ENCODE measurements at regions not wholly inside any gene's neighbourhood (a gene's known extent, or its start where the extent isn't known, plus 50 kb on each side); places are given as distances from the start of the nearest gene placed in this dataset.

- TF ChIP-seq FOXP4 (CRISPR knock-in tag; IDR thresholded peaks at IDR 0.05) (no peak), TEAD4 (CRISPR knock-in tag; IDR thresholded peaks at IDR 0.05) (no peak), ZMAT4 (CRISPR knock-in tag; IDR thresholded peaks at IDR 0.05) (no peak), NR1H2 (CRISPR knock-in tag; IDR thresholded peaks at IDR 0.05) (no peak), SMAD4 (CRISPR knock-in tag; IDR thresholded peaks at IDR 0.05) (no peak), FOXK1 (CRISPR knock-in tag; IDR thresholded peaks at IDR 0.05) (no peak), FOXJ3 (CRISPR knock-in tag; IDR thresholded peaks at IDR 0.05; ENCODE audit: borderline replicate concordance) (no peak), PREB (CRISPR knock-in tag; IDR thresholded peaks at IDR 0.05; ENCODE audit: borderline replicate concordance) (no peak), SMAD3 (CRISPR knock-in tag; IDR thresholded peaks at IDR 0.05; ENCODE audit: borderline replicate concordance) (no peak)
Observed at GRCh38 chr13:79691826-79692225, 210.9 kb downstream of the NDFIP2 start.

GRCh38 chr13:79688741-79689140 lies 207.8 kb downstream of the NDFIP2 start:
- POLR2A ChIA-PET = no interaction called here
- H3K27me3 Mint-ChIP-seq (ENCODE audit: low read depth) = no peaks in the 10 kb centered on the region
- no peak overlapping the region for H3K4me3 Mint-ChIP-seq
- no peaks in the 10 kb centered on the region for H3K4me1 Mint-ChIP-seq
- CTCF ChIA-PET = interaction anchor here (0.6 kb wide), 1 partner anchor 10 kb away, joined by 3 read pairs; no protein-coding TSS in a partner anchor
- no peak for DNase-seq (ENCODE audit: low spot score)
- H3K36me3 Mint-ChIP-seq = no peaks in the 10 kb centered on the region
- no peaks in the 10 kb centered on the region for H3K9me3 Mint-ChIP-seq
- no peak for TF ChIP-seq MAX (CRISPR knock-in tag; IDR thresholded peaks at IDR 0.05)
- no peak for TF ChIP-seq FOXJ3 (CRISPR knock-in tag; IDR thresholded peaks at IDR 0.05; ENCODE audit: borderline replicate concordance)
- no peak for TF ChIP-seq TCF7 (CRISPR knock-in tag; IDR thresholded peaks at IDR 0.05; ENCODE audit: low read depth)
- no peak for TF ChIP-seq OVOL2 (CRISPR knock-in tag; IDR thresholded peaks at IDR 0.05; ENCODE audit: borderline replicate concordance)
- TF ChIP-seq HMGXB4 (CRISPR knock-in tag; IDR thresholded peaks at IDR 0.05) = no peak
- TF ChIP-seq ZBTB21 (CRISPR knock-in tag; IDR thresholded peaks at IDR 0.05; ENCODE audit: borderline replicate concordance) = no peak
- no peak for TF ChIP-seq AFF4 (CRISPR knock-in tag; IDR thresholded peaks at IDR 0.05; ENCODE audit: borderline replicate concordance)
- no peak for TF ChIP-seq ZNF416 (CRISPR knock-in tag; IDR thresholded peaks at IDR 0.05)
- TF ChIP-seq ETV6 (CRISPR knock-in tag; IDR thresholded peaks at IDR 0.05) = no peak
- ATAC-seq = no peak
- no peak overlapping the region for H3K27ac Mint-ChIP-seq

More at GRCh38 chr13:79691826-79692225, 210.9 kb downstream of the NDFIP2 start:
- CTCF ChIA-PET = no interaction called here
- Mint-ChIP-seq H3K36me3 (no peaks in the 10 kb centered on the region), H3K4me1 (no peaks in the 10 kb centered on the region), H3K27ac (no peak overlapping the region), H3K9me3 (no peaks in the 10 kb centered on the region), H3K4me3 (no peak overlapping the region), H3K27me3 (ENCODE audit: low read depth) (no peaks in the 10 kb centered on the region)
- ATAC-seq = no peak
- POLR2A ChIA-PET = no interaction called here
- DNase-seq (ENCODE audit: low spot score) = no peak
